DOHH2 (cell line): ENCODE measurements at regions not wholly inside any gene's neighbourhood (a gene's known extent, or its start where the extent isn't known, plus 50 kb on each side); places are given as distances from the start of the nearest gene placed in this dataset.

Source experiments
- CTCF ChIP-seq: fragments of 200-600 bp; sonication (generic); IDR thresholded peaks from one replicate; pipeline ENCODE4 v1.5.1; 2014; ENCODE audit warnings: antibody characterized with exemption, mild to moderate bottlenecking, low read depth, low read length; ENCODE audit not compliant: poor library complexity, severe bottlenecking
- EZH2phosphoT487 ChIP-seq: fragments of 200-600 bp; sonication (generic); IDR thresholded peaks from 2 replicates; pipeline ENCODE4 v1.6.1; 2017; ENCODE audit warnings: borderline replicate concordance, mild to moderate bottlenecking, antibody characterized with exemption, low read length, moderate library complexity, mixed read lengths

- TF ChIP-seq CTCF (no peak), EZH2phosphoT487 (no peak)
Measured at GRCh38 chr2:177014946-177015345, 197.6 kb upstream of the HNRNPA3 start.
